Left renal pelvis (tissue), 4 donors: ENCODE measurements at regions not wholly inside any gene's neighbourhood (a gene's known extent, or its start where the extent isn't known, plus 50 kb on each side); places are given as distances from the start of the nearest gene placed in this dataset.

Source experiments
- DNase-seq, 4 donors: peaks; one replicate each; pipeline ENCODE4 v3.0.0-alpha.2; 2013; ENCODE audit warnings: low read depth in 4 of 4, low spot score in 3 of 4

DNA sequence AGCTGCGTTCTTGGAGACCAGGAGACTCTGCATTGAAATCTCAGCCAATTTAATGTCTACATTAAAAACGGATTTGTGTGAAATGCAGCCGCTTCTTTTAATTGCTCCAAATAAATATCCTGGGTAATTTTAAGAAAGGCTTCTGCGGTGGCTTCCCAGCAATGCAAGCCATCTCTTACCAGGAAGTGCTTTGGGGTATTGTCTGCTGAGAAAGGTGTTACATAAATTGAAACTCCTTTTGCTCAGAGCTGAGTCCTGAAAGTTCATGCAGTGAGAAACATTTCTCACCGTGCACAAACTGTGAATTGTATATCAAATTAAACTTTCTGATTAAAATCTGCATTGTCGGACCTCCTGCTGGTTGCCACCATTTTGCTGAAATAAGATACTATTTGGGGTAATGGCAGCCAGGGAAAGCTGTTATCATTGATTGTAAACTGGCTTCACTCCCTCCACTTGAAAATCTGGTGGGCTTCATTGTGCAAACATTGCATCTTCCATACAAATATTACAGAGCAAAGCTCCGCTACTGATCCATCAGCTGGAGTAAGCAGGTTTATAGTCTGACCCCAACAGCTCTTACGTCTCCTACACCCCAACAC, 59.5 kb downstream of the ZIC5 start:
- no peak for DNase-seq

DNA sequence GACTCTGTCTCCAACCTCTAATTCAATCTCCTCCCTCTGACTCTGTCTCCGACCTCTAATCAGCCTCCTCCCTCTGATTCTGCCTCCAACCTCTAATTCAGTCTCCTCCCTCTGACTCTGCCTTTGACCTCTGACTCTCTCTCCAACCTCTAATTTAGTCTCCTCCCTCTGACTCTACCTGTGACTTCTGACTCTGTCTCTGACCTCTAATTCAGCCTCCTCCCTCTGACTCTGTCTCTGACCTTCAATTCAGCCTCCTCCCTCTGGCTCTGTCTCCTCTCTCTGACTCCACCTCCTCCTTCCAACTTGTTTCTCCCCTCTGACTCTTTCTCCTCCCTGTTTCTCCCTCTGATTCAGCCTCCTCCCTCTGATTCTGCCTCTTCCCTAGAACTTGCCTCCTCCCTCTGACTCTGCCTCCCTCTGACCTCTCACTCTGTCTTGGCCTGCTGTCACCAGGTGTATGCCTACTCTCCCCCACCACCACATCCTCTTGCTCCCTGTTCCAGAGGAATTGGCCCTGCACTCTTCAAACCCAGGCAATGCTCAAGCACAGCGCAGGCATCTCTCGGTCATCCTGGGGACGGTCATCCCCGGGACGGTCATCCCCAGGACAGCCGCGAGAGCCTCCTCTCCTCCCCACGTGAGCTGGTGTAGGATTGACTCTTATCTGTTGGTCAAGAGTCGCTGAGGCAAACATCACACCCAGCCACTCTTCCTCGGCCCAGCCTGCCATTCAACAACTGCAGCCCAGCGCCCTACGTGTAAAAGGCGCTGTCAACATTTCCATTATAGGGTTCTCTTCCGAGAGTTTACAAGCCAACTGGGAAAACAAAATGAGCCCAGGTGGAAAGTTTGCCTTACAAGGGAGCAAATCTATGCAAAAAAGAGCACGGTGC, 60.2 kb downstream of the ZIC5 start:
- no peak for DNase-seq

DNA sequence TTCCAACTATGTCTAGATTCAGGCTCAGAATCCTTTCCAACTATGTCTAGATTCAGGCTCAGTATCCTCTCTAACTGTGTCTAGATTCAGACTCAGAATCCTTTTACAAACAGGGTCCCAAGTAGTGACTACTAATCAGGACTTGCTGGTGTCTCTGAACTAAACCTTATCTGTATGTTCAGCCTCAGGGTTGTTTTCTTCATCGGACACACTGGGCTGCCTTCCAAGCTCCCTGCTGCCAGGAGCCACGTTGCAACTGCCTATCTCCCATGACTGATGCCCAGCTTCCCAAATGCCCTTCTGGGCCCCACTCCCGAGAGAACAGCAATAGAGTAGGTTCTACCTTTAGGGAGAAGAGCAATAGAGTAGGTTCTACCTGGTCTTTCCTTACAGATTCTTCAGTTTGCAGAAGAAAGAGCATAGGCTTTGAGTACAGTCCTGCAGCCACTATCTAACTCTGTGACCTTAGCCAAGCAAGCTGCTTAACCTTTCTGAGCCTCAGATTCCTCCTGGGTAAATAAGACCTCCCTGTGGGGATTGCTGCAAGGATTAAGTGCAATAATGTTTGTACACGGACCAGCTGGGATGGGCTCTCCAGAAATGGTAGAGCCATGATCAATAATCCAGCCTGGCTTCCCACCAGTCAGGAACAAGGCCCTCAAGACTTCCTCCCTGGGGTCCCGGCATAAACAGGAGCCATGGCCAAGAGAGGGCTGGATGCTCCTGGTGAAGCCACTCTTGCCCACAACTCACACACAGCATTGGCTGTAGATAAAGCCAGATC, 61.5 kb downstream of the ZIC5 start:
- no peak for DNase-seq

DNA sequence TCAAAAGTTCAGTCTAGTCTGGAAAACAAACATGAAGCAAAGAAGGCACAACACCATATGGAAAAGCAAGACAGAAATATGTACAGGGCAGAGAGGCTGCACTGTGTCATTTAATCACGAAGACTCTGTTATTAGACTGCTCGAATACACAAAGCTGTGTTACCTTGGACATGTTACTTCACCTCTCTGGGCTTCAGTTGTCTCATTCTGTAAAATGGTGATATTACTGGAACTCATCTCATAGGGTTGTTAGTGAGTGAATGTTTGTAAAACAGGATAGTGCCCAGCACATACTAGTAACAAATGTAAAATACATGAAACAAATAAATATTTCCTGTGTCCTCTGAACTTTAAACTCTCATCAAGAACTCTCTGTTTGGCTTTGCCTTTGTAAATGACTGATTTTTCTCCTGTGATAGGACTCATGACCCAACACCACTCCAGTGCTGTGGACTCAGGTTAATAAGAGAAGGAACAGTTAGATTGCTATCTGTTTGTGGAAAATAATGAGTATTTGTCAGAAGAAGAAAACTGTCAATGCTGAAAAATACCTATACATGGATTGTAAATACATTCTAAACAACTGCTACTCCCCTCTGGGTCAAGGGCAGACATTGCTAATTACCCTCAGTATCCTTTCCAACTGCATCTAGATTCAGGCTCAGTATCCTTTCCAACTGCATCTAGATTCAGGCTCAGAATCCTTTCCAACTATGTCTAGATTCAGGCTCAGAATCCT, 62.3 kb downstream of the ZIC5 start:
- no peak for DNase-seq

DNA sequence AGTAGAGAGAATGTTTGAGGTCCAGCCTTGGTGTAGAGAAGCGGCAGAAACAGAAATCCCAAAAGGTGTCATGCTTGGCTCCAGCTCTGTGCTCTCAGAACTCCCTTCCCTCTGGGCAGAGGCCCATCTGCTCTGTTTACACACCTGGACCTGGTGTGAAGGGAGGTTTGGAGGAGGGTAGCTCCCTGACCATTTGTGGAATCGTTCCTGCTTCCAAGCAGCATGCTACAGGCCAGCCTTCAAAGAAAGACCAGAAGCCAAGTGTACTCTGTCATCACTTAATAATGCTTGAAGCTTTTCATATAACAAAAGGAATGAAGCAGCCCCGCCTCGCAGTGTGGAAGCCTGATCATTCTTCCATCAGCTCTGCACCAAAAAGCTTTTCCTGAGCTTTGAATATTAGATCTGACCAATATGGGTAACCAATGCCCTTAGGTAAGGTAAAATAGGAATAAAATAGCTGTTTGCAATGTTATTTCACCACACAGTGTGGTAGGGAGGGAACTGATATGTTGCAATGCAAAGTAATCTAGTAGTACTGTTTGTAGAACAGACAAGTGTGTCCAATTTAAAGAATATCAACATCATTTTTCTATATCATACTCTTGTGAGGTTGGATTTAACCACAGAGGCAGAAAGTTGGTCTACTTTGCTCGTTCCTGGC, 63.3 kb downstream of the ZIC5 start:
- no peak for DNase-seq

DNA sequence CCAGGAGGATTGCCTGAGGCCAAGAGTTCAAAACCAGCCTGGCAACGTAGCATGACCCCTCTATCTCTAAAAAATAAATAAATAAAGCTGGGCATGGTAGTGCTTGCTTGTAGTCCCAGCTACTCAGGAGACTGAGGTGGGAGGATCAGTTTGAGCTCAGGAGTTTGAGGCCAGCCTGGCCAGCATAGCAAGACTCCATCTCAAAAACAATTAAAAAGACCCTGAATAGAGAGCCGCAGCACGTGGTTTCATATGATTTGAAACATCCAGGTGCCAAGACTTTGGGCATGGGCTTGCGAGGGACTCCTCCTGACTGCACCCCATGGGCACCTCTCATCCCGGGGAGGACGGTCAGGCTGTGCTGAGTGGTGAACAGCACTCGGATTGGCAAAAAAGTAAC, 63.9 kb downstream of the ZIC5 start:
- DNase-seq: no peak

DNA sequence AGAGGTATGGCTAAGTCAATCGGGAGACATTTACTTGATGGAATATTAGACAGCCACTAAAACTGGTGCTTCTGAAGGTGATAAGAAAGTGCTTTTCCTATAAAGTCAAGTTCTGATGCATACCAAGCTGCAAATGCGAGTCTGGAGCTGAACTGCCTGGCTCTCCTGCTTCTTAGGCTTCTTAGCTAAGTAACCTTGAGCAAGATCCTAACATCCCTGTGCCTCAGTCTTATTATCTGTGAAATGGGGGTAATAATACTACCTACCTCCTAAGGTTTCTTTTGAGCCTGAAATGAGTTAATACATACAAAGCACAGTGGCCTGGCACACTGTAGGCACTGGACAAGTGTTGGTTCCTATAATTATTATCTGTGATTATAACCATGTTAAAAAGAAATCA, 64.5 kb downstream of the ZIC5 start:
- no peak for DNase-seq

DNA sequence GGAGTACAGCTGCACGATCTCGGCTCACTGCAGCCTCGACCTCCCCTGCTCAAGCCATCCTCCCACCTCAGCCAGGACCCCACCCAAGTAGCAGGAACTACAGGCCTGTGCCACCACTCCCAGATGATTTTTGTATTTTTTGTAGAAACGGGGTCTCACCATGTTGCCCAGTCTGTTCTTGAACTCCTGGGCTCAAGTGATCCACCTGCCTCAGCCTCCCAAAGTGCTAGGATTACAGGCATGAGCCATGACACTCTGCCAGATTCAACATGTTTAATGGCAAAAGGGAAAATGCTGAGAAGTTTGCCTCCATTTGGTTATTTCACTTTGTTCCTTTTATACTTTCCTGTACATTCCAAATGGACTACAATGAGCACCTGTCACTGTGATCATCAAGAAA, 65.8 kb downstream of the ZIC5 start:
- DNase-seq: no peak

DNA sequence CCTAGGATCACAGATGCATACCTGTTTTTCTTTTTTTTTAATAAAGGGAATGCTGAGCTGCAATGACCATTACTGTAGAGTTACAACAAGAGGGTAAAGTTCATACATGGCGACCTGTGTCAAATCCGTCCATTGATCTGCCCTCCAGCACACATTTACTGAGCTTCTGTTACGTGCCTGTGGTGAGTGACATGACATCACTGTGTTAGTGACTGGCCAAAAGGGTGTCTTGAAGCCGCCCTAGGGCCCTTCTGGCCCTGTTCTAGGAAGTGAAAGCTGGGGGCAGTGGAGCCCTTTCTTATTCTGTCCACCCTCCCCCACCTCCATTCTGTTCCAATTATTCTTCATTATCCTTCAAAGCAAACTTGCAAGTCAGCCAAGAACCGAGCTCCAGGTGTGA, 66.3 kb downstream of the ZIC5 start:
- no peak for DNase-seq

DNA sequence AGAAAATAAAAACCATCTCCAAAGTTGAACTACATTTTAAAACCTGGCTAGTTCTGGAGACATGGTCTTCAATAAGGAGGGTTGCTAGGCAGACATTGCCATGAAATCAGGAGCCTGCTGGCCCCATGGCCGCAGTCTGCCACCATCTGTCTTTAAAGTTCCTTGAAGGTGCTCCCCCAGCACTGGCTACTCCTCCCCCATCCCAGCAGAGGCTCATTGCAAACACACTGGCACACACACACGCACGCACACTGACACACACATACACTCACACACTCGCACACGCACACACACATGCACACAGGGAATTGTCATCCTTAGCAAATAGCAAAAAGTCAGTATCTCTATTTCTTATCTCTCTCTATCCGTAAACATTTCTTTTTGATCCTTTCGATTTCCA, 68.4 kb downstream of the ZIC5 start:
- no peak for DNase-seq

DNA sequence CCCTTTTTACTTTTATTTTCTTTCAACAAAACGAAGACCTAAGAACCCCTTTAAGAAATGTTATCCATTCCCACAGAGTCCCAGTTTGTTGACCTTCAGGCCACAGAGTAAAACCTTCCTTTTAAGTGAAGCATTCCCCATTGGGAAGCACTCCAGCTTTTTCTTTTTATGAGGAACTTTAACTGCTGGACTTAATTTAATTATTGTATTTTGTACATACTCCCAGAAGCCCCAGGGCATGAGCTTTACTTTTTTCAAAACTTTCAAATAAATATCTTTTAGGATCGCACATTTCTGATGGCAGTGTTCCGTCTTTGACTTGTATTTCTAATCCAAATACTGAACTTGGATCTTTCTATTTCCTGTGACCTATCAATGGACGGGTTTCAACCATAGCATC, 68.9 kb downstream of the ZIC5 start:
- DNase-seq: no peak

DNA sequence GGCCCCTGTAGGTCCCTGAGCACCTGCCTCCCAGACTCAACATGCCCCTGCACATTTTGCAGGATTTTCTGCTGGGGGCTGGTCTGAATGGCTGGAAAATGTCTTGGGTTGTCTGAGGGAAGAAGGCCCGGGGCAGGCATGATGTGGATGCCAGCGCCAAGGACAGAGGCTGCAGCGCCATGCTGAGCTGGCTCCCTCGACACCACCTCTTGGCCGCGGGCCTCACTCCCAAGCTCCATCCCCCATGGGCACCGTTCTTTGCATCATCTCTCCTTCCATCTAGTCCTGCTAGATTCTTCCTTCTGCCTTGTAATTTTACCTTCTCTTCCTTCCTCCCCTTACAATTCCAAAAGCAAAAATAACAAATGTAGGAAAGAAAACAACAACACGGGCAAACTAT, 70.6 kb downstream of the ZIC5 start:
- DNase-seq: no peak

DNA sequence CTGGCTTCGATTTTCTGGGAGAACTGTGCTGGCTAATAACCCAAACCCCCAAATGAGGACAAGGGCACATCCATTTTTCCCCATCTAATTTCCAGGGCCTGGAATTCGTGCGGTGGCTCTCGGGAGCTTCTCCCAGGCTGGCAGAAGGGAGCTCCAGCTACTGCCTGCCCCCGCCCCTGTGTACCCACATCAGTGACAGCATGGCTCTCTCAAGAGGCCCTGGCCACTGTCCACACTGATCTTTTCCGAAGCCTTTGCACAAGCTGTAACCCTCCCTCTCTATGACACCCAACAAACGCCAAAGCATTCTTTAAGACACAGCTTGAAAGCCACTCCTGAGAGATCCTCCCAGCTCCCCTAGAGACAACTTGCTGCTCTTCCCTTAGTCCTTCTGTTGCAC, 73.1 kb downstream of the ZIC5 start:
- DNase-seq: no peak

DNA sequence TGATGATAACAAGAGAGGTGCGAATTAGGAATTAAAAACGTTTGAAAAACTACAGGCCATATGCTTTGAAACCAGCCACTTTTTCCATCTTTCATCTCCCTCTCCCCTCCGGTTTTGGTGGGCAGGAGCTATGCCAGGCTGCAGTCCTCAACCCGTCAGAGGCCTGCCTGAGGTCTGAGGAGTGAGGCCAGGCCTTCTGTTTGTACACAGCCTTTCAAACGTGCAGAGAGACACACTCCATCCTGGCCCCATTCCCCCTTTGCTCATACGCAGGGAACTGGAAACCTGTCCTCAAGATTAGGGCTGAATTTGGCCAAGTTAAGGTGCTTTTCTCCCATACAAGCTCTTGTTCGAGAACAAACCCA, 74.5 kb downstream of the ZIC5 start:
- no peak for DNase-seq

DNA sequence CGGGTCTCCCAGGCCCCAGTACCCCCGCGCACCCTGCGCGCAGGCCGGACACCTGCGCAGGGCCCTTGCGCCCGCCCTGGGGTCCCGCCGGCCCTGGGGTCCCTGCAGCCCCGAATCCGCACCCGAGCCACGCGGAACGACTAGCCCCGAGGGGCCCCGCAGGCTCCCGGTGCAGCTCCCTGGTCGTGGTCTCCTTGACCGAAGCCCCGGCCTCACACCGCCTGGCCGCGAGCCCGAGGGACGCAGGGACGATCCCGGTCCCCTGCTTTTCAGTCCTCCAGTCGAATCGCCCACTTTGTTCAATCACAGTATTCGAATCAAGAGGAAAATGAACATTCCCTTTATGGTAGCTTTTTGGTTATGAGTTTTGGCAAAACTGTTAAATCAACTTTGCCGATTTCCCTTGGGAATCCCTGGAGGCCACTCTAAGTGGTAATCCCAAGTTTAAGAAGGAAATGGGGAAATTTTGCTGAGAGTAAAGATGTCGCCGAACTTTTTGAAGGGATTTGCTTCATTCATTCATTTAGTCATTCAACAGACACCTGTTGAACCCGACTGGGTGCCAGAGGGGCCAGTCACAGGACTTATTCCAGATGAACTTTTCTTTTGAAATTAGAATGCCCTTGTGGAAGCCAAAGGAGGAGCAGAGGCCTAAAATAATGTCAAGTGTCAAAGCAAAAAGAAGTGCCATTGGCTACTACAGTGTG, 75.0 kb downstream of the ZIC5 start:
- no peak for DNase-seq

DNA sequence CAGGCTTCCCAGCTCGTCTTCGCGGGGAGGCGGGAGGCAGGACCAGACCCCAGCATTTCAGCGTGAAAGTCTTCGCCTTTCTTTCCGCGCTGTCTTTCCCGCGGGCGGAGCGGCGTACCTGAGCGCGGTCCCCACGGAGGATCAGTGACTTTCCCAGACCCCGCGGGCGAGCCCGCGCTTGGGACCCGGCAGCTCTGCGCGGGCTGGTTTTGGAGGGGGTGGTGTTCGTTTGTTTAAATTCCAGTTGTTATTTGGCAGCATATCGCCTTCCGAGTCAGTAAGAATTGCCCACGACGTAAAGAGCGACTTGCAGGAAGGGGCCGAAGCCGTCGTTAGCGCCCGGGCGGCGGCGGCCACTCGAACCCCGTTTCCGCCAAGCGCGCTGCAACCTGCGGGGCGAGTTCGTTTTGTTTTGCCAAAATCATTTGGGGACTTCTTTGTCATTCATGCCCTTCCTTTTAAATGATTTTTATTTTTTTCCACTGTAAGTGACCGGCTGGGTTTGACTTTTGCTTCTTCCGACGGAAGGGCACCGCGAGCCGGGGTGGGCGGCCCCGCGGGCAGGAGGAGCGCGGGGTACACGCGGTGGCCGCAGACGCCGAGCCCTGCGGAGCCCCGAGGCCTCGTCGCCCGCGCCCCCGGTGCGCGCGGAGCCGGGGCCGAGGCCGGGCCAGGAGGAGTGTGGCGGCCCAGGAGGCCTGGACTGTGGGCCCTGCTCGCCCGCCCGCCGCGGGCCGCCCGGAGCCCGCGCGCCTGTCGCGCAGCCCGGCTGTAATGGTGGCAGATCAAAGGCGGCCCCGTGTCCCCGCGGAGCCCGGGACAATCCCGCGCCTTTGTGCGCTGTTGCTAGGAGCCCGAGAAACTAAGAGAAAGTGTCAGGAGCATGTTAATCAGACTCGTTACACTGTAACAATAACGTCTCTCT, 75.9 kb downstream of the ZIC5 start:
- no peak for DNase-seq

DNA sequence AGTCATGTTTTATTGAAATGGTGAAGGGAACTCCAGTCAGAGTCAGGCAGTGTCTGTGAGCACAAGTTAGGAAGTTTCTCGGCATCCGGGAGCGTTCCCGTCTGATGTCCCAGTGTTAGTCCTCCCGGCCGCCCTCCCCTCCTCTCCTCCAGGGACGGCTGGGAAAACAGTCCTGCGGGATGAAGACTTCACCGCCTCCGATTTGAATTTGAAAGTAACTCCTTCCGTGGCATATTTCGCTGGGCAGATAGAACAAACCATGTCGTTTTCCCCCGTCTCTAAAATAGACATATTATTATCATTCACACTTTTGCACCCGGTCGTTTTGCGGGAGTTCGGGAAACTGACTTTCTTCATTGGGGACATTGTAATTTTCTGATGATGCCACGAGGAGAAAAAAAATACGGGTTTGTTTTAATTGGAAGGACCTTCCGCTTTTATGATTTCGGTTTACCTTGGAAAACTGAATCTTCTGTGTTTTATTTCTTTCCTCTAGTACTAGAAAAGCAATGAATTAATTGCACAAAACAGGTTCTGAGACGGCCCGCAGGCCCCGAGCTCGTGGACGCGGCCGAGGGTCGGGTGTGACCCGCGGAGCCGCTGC, 76.6 kb downstream of the ZIC5 start:
- DNase-seq: peak in 1 of 4 donors; percentile 25

DNA sequence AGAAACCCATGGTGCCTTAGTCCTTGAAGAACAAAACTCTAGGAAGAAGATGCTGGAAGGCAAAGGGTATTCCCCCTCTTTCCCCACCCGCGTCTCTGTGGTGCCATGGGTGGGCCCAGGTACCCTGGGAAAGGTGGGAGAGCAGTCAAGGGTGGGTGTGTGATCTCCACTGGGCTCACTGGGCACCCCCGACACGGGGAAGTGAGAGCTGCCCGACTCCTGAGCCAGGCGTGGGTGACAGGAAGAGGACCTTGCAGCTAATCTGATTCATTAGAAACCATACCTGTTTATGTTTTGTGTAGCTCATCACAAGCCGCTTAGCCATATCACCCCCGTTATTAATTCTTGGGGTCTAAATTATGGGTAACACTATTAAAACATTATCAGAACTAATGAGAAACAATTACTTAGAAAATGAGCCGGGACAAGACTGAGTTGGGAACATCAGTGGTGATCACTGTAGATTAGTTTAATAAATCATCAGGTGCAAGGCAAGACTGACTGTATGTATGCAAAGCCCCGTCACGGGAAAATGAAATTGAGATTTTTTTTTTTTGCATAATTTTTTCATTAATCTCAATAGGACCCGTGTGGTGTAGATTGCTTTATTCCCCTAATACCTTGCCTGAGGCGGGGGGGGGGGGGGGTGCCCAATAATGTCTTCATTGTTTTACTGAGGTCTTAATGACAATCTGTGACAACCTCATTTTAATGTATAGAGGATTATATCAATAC, 77.3 kb downstream of the ZIC5 start:
- no peak for DNase-seq
